Activated CD4-positive, alpha-beta T cell treated with anti-CD3 and anti-CD28 coated beads, Interleukin-2, amount 10 ng/mL, durations not matched to agents 7 days and 5 days (primary cell): ENCODE measurements at regions not wholly inside any gene's neighbourhood (a gene's known extent, or its start where the extent isn't known, plus 50 kb on each side); places are given as distances from the start of the nearest gene placed in this dataset.

Source experiments
- CTCF ChIA-PET: fragments of 350-600 bp; sonication (Branson Sonifier 250); formaldehyde crosslinking; loops from one replicate; lab custom pipeline; 2021; ENCODE audit warnings: antibody characterized with exemption; lab: Charles Lee
- POLR2A ChIA-PET: fragments of 350-600 bp; sonication (Branson Sonifier 250); formaldehyde crosslinking; loops from one replicate; lab custom pipeline; 2021; ENCODE audit warnings: antibody characterized with exemption; lab: Charles Lee
- DNase-seq: peaks from one replicate; pipeline ENCODE4 v3.0.0-alpha.2; 2020
- H3K27ac Mint-ChIP-seq: one replicate; pipeline ENCODE4 v1.8.0; 2021; ENCODE audit warnings: mild to moderate bottlenecking, moderate library complexity, mixed read lengths
- H3K27me3 Mint-ChIP-seq: one replicate; pipeline ENCODE4 v1.8.0; 2021; ENCODE audit warnings: mixed read lengths
- H3K36me3 Mint-ChIP-seq: one replicate; pipeline ENCODE4 v1.8.0; 2021; ENCODE audit warnings: low read depth, mixed read lengths
- H3K4me1 Mint-ChIP-seq: one replicate; pipeline ENCODE4 v1.8.0; 2021; ENCODE audit warnings: mixed read lengths
- H3K4me3 Mint-ChIP-seq: one replicate; pipeline ENCODE4 v1.8.0; 2021; ENCODE audit warnings: mild to moderate bottlenecking, moderate library complexity, mixed read lengths
- H3K9me3 Mint-ChIP-seq: one replicate; pipeline ENCODE4 v1.8.0; 2021; ENCODE audit warnings: mixed read lengths

- Mint-ChIP-seq H3K9me3 (no peaks in the 10 kb centered on the region), H3K27me3 (peaks cover 5% of the 10 kb centered on the region), H3K27ac (no peak overlapping the region), H3K36me3 (no peaks in the 10 kb centered on the region), H3K4me3 (no peak overlapping the region), H3K4me1 (no peaks in the 10 kb centered on the region)
- ChIA-PET POLR2A (no interaction called here), CTCF (no interaction called here)
- DNase-seq = no peak
These were observed 289.2 kb upstream of the PCSK5 start for GRCh38 chr9:75601280-75601679.

- H3K27me3 Mint-ChIP-seq = peaks cover 7% of the 10 kb centered on the region
- H3K4me1 Mint-ChIP-seq = no peaks in the 10 kb centered on the region
- ChIA-PET POLR2A (no interaction called here), CTCF (no interaction called here)
- no peaks in the 10 kb centered on the region for H3K36me3 Mint-ChIP-seq
- H3K9me3 Mint-ChIP-seq = no peaks in the 10 kb centered on the region
- no peak overlapping the region for H3K27ac Mint-ChIP-seq
- DNase-seq = no peak
- H3K4me3 Mint-ChIP-seq = no peak overlapping the region
These were observed 288.4 kb upstream of the PCSK5 start for GRCh38 chr9:75602060-75602459.

- no peak for DNase-seq
- no peak overlapping the region for H3K27ac Mint-ChIP-seq
- H3K27me3 Mint-ChIP-seq = peaks cover 7% of the 10 kb centered on the region
- no peaks in the 10 kb centered on the region for H3K36me3 Mint-ChIP-seq
- no peak overlapping the region for H3K4me3 Mint-ChIP-seq
- ChIA-PET POLR2A (no interaction called here), CTCF (interaction anchor here (1.5 kb wide), 1 partner anchor 12 kb away, joined by 4 read pairs; no protein-coding TSS in a partner anchor)
- no peaks in the 10 kb centered on the region for H3K9me3 Mint-ChIP-seq
- no peaks in the 10 kb centered on the region for H3K4me1 Mint-ChIP-seq
These were observed 285.8 kb upstream of the PCSK5 start for GRCh38 chr9:75604661-75605060.

- H3K36me3 Mint-ChIP-seq = no peaks in the 10 kb centered on the region
These were observed 283.0 kb upstream of the PCSK5 start for GRCh38 chr9:75607521-75607920.

GRCh38 chr9:75609401-75609800 lies 281.1 kb upstream of the PCSK5 start:
- ChIA-PET POLR2A (no interaction called here), CTCF (no interaction called here)
- no peak for DNase-seq
- no peaks in the 10 kb centered on the region for H3K4me1 Mint-ChIP-seq
- H3K36me3 Mint-ChIP-seq = no peaks in the 10 kb centered on the region
- H3K27me3 Mint-ChIP-seq = peaks cover 7% of the 10 kb centered on the region
- no peak overlapping the region for H3K27ac Mint-ChIP-seq
- H3K4me3 Mint-ChIP-seq = no peak overlapping the region
- H3K9me3 Mint-ChIP-seq = no peaks in the 10 kb centered on the region

More at GRCh38 chr9:75607521-75607920, 283.0 kb upstream of the PCSK5 start:
- Mint-ChIP-seq H3K27me3 (peaks cover 7% of the 10 kb centered on the region), H3K27ac (no peak overlapping the region), H3K4me3 (no peak overlapping the region), H3K4me1 (no peaks in the 10 kb centered on the region), H3K9me3 (no peaks in the 10 kb centered on the region)
- ChIA-PET POLR2A (no interaction called here), CTCF (no interaction called here)
- no peak for DNase-seq

GRCh38 chr9:75610246-75610645 lies 280.2 kb upstream of the PCSK5 start:
- CTCF ChIA-PET = no interaction called here
- Mint-ChIP-seq H3K4me1 (no peaks in the 10 kb centered on the region), H3K9me3 (no peaks in the 10 kb centered on the region), H3K27ac (no peak overlapping the region), H3K4me3 (no peak overlapping the region), H3K27me3 (peaks cover 7% of the 10 kb centered on the region), H3K36me3 (no peaks in the 10 kb centered on the region)
- DNase-seq = no peak
- POLR2A ChIA-PET = no interaction called here

- CTCF ChIA-PET = no interaction called here
- POLR2A ChIA-PET = no interaction called here
- H3K27ac Mint-ChIP-seq = no peak overlapping the region
- H3K4me3 Mint-ChIP-seq = no peak overlapping the region
- no peak for DNase-seq
- H3K27me3 Mint-ChIP-seq = peaks cover 9% of the 10 kb centered on the region
- no peaks in the 10 kb centered on the region for H3K36me3 Mint-ChIP-seq
- H3K9me3 Mint-ChIP-seq = no peaks in the 10 kb centered on the region
- no peaks in the 10 kb centered on the region for H3K4me1 Mint-ChIP-seq
These were observed 278.3 kb upstream of the PCSK5 start for GRCh38 chr9:75612205-75612604.

GRCh38 chr9:75612754-75613153 lies 277.7 kb upstream of the PCSK5 start:
- ChIA-PET CTCF (no interaction called here), POLR2A (no interaction called here)
- Mint-ChIP-seq H3K4me1 (no peaks in the 10 kb centered on the region), H3K4me3 (no peak overlapping the region), H3K27me3 (peaks cover 11% of the 10 kb centered on the region), H3K9me3 (no peaks in the 10 kb centered on the region), H3K27ac (no peak overlapping the region), H3K36me3 (no peaks in the 10 kb centered on the region)
- no peak for DNase-seq

- CTCF ChIA-PET = no interaction called here
- no peak overlapping the region for H3K4me3 Mint-ChIP-seq
- DNase-seq = no peak
- H3K27ac Mint-ChIP-seq = no peak overlapping the region
- no peaks in the 10 kb centered on the region for H3K36me3 Mint-ChIP-seq
- POLR2A ChIA-PET = no interaction called here
- peaks cover 12% of the 10 kb centered on the region for H3K27me3 Mint-ChIP-seq
- H3K9me3 Mint-ChIP-seq = no peaks in the 10 kb centered on the region
- no peaks in the 10 kb centered on the region for H3K4me1 Mint-ChIP-seq
These were observed 275.2 kb upstream of the PCSK5 start for GRCh38 chr9:75615284-75615683.

- ChIA-PET CTCF (no interaction called here), POLR2A (no interaction called here)
- Mint-ChIP-seq H3K9me3 (no peaks in the 10 kb centered on the region), H3K4me1 (no peaks in the 10 kb centered on the region), H3K27ac (no peak overlapping the region), H3K4me3 (no peak overlapping the region), H3K27me3 (peaks cover 12% of the 10 kb centered on the region), H3K36me3 (no peaks in the 10 kb centered on the region)
- no peak for DNase-seq
These were observed 274.4 kb upstream of the PCSK5 start for GRCh38 chr9:75616052-75616451.

- ChIA-PET POLR2A (no interaction called here), CTCF (no interaction called here)
- no peaks in the 10 kb centered on the region for H3K36me3 Mint-ChIP-seq
- no peak for DNase-seq
- H3K4me1 Mint-ChIP-seq = no peaks in the 10 kb centered on the region
- no peaks in the 10 kb centered on the region for H3K9me3 Mint-ChIP-seq
- no peak overlapping the region for H3K27ac Mint-ChIP-seq
- no peak overlapping the region for H3K4me3 Mint-ChIP-seq
- H3K27me3 Mint-ChIP-seq = peaks cover 12% of the 10 kb centered on the region
These were observed 273.5 kb upstream of the PCSK5 start for GRCh38 chr9:75616841-75617566.

GRCh38 chr9:75623462-75623861 lies 267.0 kb upstream of the PCSK5 start:
- H3K27me3 Mint-ChIP-seq = no peaks in the 10 kb centered on the region
- H3K9me3 Mint-ChIP-seq = no peaks in the 10 kb centered on the region
- ChIA-PET CTCF (no interaction called here), POLR2A (no interaction called here)
- H3K36me3 Mint-ChIP-seq = no peaks in the 10 kb centered on the region
- no peak overlapping the region for H3K27ac Mint-ChIP-seq
- no peak for DNase-seq
- no peak overlapping the region for H3K4me3 Mint-ChIP-seq
- no peaks in the 10 kb centered on the region for H3K4me1 Mint-ChIP-seq

- Mint-ChIP-seq H3K27me3 (no peaks in the 10 kb centered on the region), H3K9me3 (no peaks in the 10 kb centered on the region), H3K27ac (no peak overlapping the region), H3K4me1 (no peaks in the 10 kb centered on the region), H3K4me3 (no peak overlapping the region), H3K36me3 (no peaks in the 10 kb centered on the region)
- CTCF ChIA-PET = no interaction called here
- POLR2A ChIA-PET = no interaction called here
- no peak for DNase-seq
These were observed 265.5 kb upstream of the PCSK5 start for GRCh38 chr9:75624998-75625397.

- POLR2A ChIA-PET = no interaction called here
- no peak for DNase-seq
- H3K4me1 Mint-ChIP-seq = no peaks in the 10 kb centered on the region
- CTCF ChIA-PET = no interaction called here
- no peaks in the 10 kb centered on the region for H3K27me3 Mint-ChIP-seq
- H3K36me3 Mint-ChIP-seq = no peaks in the 10 kb centered on the region
- H3K27ac Mint-ChIP-seq = no peak overlapping the region
- no peak overlapping the region for H3K4me3 Mint-ChIP-seq
- H3K9me3 Mint-ChIP-seq = no peaks in the 10 kb centered on the region
These were observed 263.6 kb upstream of the PCSK5 start for GRCh38 chr9:75626860-75627259.
